SJCRH30 (cell line): ENCODE measurements at regions not wholly inside any gene's neighbourhood (a gene's known extent, or its start where the extent isn't known, plus 50 kb on each side); places are given as distances from the start of the nearest gene placed in this dataset.

Experiments
- DNase-seq, 2 experiments: peaks; one replicate each; pipeline ENCODE4 v3.0.0-alpha.2; 2015 to 2020
- H3K27ac ChIP-seq: fragments of 250-450 bp; sonication (Bioruptor Pico); 2 replicates; pipeline ENCODE4 v1.5.1; 2020; ENCODE audit warnings: mild to moderate bottlenecking, moderate library complexity
- H3K27me3 ChIP-seq: fragments of 250-450 bp; sonication (Bioruptor Pico); 2 replicates; pipeline ENCODE4 v1.5.1; 2020; ENCODE audit warnings: mild to moderate bottlenecking, moderate library complexity
- H3K36me3 ChIP-seq: fragments of 250-450 bp; sonication (Bioruptor Pico); 2 replicates; pipeline ENCODE4 v1.5.1; 2020; ENCODE audit warnings: mild to moderate bottlenecking, moderate library complexity
- H3K4me1 ChIP-seq: fragments of 250-450 bp; sonication (Bioruptor Pico); 2 replicates; pipeline ENCODE4 v1.5.1; 2020; ENCODE audit warnings: mild to moderate bottlenecking, moderate library complexity
- H3K4me3 ChIP-seq: fragments of 250-450 bp; sonication (Bioruptor Pico); 2 replicates; pipeline ENCODE4 v1.5.1; 2020; ENCODE audit warnings: mild to moderate bottlenecking, moderate library complexity
- H3K9me3 ChIP-seq: fragments of 250-450 bp; sonication (Bioruptor Pico); replicated peaks from 2 replicates; pipeline ENCODE4 v1.5.1; 2020; ENCODE audit warnings: mild to moderate bottlenecking, moderate library complexity

DNA sequence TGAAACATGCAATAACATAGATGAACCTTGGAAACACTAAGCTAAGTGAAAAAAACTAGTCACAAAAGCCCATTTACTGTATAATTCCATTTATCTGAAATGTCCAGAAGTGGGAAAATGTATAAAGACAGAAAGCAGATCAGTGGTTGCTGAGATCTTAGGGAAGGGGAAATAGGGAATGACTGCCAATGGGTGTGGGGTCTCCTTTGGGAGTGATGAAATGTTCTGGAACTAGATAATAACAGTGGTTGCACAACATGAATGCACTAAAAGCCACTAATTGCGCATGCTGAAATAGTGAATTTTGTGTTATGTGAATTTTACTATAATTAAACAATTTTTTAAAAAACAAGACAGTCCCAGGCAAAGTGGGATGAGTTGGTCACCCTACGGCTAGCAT lies 472.8 kb downstream of the CCDC171 start:
- no peak for DNase-seq
- no peaks in the 10 kb centered on the region for H3K27me3 ChIP-seq
- H3K4me1 ChIP-seq, result peaks cover 8% of the 10 kb centered on the region
- H3K27ac ChIP-seq, result no peak overlapping the region
- H3K9me3 ChIP-seq, result no peaks in the 10 kb centered on the region
- H3K36me3 ChIP-seq, result no peaks in the 10 kb centered on the region
- H3K4me3 ChIP-seq, result no peak overlapping the region

DNA sequence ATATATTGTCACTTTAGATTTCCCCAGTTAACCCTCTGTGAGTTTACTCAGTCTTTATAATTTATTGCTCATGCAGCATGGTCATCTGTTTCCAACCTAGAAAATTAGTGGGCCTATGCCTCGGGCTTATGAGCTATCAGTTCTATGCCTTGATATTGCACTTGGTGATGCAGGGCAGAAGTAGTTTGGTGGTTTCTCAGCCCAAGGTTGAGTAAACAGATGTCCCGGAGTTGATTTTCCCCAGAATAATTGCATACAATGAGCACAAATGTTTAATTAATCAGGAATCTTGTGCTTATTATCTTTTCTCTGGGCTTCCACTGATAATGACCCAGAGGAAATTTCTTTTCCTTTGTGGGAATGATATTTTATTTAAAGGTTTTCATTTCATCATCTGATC lies 474.0 kb downstream of the CCDC171 start:
- H3K9me3 ChIP-seq, result no peaks in the 10 kb centered on the region
- no peak overlapping the region for H3K4me3 ChIP-seq
- no peaks in the 10 kb centered on the region for H3K27me3 ChIP-seq
- no peaks in the 10 kb centered on the region for H3K36me3 ChIP-seq
- no peak for DNase-seq
- no peak overlapping the region for H3K27ac ChIP-seq
- H3K4me1 ChIP-seq, result peaks cover 21% of the 10 kb centered on the region

DNA sequence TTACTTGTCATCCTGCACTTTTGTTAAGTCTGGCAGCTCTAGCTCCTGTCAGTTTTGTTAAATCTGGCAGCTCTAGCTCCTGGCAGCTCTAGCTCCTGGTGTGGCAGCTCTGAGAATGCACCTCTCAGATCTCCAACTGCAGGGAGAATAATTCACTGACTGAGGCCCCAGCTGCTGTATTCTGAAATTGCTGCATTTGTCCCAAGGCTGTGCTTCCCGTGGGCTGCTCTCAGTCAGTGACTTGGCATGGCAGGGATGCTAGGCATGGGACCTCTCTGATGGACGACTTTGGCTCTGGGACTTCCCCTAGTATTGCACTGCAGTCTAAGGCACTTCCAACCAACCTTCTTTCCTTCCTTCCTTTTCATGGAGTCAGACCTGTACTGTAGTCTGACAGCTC lies 475.7 kb downstream of the CCDC171 start:
- H3K27ac ChIP-seq, result no peak overlapping the region

DNA sequence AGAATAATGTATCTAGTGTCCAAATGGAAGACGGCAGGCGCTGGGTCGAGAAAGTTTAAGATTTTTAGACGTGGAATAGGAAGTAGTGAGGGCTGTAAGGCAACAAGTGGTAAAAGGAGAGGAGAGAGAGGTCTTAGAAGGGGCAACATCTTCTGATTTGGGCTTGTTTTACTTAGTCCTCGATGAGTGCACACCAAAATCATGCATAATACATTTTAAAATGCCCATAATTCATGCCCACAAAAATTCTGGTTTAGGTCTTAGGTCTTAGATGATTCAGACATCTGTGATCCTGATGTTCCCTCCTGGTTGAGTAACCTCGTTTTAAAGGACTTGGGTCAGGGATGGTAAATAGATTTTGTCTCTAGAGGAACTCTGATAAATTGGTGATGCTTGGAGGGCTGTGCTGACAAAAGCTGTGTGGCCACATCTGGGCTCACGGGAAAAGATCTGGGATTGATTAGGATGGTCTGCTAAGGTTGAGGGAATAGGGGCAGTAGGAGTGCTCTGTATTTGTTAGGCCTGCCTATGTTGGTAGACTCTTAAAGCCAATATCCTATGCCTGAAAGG lies 476.3 kb downstream of the CCDC171 start:
- no peaks in the 10 kb centered on the region for H3K36me3 ChIP-seq
- no peaks in the 10 kb centered on the region for H3K27me3 ChIP-seq
- no peak overlapping the region; the same call in 1 of the 2 replicates for H3K27ac ChIP-seq
- peaks cover 24% of the 10 kb centered on the region for H3K4me1 ChIP-seq
- H3K9me3 ChIP-seq, result no peaks in the 10 kb centered on the region
- no peak for DNase-seq
- H3K4me3 ChIP-seq, result no peak overlapping the region

More for the DNA sequence above, 475.7 kb downstream of the CCDC171 start:
- H3K36me3 ChIP-seq, result no peaks in the 10 kb centered on the region
- no peaks in the 10 kb centered on the region for H3K9me3 ChIP-seq
- no peak overlapping the region for H3K4me3 ChIP-seq
- H3K4me1 ChIP-seq, result peaks cover 24% of the 10 kb centered on the region
- no peaks in the 10 kb centered on the region for H3K27me3 ChIP-seq
- no peak for DNase-seq

DNA sequence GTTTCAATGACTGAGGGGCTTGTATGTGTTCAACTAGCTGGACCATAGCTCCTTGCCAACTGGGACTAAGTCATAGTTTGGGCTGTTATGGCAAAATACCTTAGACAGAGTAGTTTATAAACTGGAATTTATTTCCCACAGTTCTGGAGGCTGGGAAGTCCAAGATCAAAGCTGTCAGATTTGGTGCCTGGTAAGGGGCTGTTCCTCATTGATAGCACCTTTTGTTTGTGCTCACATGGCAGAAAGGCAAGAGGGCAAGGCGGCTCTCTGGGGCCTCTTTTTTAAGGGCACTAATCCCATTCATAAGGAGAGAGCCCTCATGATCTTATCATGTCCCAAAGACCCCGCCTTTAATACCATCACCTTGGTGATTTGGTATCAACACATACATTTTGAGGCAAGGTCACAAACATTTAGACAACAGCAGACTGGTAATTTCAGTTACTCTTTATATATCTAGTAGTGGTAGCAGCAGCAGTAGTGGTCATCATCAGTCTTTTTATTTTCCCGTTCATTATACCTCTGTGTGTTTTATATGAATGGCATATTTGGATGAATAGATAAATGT lies 477.0 kb downstream of the CCDC171 start:
- Histone ChIP-seq H3K9me3 (no peaks in the 10 kb centered on the region), H3K36me3 (no peaks in the 10 kb centered on the region), H3K4me3 (no peak overlapping the region), H3K4me1 (peaks cover 24% of the 10 kb centered on the region), H3K27me3 (no peaks in the 10 kb centered on the region), H3K27ac (peak overlapping the region; percentile 57)
- no peak for DNase-seq

DNA sequence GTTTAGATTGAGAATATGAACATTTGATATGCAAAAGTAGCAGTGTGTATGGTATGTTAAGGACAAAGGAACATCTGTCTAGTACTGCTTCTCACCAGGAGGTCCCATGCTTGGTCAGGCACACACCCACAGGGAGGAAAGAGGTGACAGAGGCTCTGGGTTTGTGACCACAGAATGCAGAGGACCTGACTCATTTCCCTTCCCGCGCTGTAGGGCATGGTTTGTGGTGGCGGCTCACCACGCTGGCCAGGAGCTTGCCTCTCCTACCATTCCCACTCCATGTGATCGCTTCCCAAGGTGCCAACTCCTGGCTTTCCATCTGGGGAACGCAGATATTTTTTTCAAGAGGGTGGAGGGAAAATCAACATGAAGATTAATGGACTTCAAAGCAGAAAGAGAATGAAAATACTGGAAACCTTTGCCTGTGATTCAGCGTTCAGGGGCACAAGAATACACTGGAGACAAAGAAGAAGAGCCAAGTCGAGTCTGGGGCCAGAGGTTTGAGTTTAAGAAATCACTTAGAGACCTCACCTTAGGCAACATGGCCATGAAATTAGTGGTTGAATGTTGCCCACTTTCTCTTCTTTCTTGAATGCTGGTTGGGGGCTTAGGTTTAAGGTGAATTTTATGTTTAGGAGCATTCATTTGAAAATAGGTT lies 477.8 kb downstream of the CCDC171 start:
- H3K27me3 ChIP-seq, result no peaks in the 10 kb centered on the region
- H3K27ac ChIP-seq, result peak overlapping the region; percentile 57
- peaks cover 24% of the 10 kb centered on the region for H3K4me1 ChIP-seq
- DNase-seq, result peak; percentile 89
- H3K9me3 ChIP-seq, result no peaks in the 10 kb centered on the region
- H3K4me3 ChIP-seq, result no peak overlapping the region
- no peaks in the 10 kb centered on the region for H3K36me3 ChIP-seq

DNA sequence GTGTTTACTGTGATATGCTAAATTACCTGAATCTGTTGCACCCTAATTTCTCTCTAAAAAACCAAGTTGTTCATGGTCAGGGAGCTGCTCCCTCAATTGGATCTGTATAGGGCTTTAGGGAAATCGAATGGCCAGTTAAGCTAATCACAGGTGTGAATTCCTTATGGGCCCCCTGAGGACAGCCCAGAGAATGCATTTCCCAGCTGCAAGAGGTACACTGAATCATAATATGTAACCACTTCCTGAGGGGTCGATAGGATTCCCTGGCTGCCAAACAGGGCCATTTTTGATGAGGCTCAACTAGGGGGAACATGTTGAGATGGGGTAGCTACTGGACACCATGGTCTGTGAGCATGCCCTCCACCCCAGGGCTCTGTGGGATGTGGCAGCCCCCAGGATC lies 478.6 kb downstream of the CCDC171 start:
- Histone ChIP-seq H3K4me1 (peaks cover 24% of the 10 kb centered on the region), H3K36me3 (no peaks in the 10 kb centered on the region), H3K9me3 (no peaks in the 10 kb centered on the region), H3K27me3 (no peaks in the 10 kb centered on the region), H3K4me3 (no peak overlapping the region), H3K27ac (no peak overlapping the region; the same call in 1 of the 2 replicates)
- DNase-seq, result peak in 1 of 2 experiments; percentile 19

DNA sequence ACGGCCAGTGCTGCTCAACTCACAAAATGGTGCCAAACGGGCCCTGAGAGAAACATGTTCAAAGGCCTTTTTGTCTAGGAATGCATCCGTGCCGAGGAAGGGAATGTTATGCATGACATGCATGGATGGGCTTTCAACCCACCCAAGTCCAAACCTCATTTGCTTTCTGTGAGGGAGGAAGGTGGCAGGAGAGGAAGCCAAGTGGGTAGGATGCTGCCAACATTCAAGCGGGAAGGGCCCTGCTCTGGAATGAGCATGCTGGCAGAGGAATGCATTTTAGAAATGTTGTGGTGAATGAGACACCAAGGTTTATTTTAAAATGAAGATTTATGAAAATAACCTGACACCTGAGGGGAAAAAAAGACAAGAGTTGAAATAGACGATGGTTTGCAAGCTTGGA lies 479.1 kb downstream of the CCDC171 start:
- Histone ChIP-seq H3K4me1 (peaks cover 24% of the 10 kb centered on the region), H3K4me3 (no peak overlapping the region), H3K36me3 (no peaks in the 10 kb centered on the region), H3K9me3 (no peaks in the 10 kb centered on the region), H3K27ac (no peak overlapping the region; the same call in 1 of the 2 replicates), H3K27me3 (no peaks in the 10 kb centered on the region)
- no peak for DNase-seq

DNA sequence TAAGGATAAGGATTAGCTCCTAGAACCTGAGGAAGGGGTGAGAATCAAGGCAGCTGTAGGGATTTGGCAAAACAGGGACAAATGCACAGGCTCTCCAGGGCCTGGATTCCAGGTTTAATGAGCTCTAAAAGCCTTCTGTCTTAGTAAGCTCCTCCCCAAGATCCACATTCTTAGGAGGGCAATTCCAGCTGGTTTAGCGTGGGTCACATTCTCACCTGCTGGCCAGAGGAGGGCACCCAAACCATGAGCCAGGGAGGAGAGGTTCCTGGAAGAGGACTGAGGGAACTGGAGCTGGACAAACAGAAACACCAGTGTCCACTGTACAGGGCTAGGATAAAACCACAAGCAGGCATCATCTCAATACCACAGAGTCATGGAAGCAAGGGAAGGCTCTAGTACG lies 480.0 kb downstream of the CCDC171 start:
- Histone ChIP-seq H3K4me1 (peaks cover 24% of the 10 kb centered on the region), H3K4me3 (no peak overlapping the region), H3K9me3 (no peaks in the 10 kb centered on the region), H3K36me3 (no peaks in the 10 kb centered on the region), H3K27me3 (no peaks in the 10 kb centered on the region), H3K27ac (no peak overlapping the region)
- DNase-seq, result peak; percentile 63 to 66

DNA sequence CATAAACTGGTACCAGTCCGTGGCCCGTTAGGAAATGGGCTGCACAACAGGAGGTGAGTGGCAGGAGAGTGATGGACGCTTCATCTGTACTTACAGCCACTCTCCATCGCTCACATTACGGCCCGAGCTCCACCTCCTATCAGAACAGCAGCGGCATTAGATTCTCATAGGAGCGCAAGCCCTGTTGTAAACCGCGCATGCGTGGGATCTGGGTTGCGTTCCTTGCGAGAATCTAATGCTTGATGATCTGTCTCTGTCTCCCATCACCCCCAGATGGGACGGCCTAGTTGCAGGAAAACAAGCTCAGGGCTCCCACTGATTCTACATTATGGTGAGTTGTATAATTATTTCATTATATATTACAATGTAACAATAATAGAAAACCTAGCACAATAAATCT lies 480.4 kb downstream of the CCDC171 start:
- no peaks in the 10 kb centered on the region for H3K36me3 ChIP-seq
- peaks cover 24% of the 10 kb centered on the region for H3K4me1 ChIP-seq
- DNase-seq, result no peak
- no peak overlapping the region for H3K27ac ChIP-seq
- H3K27me3 ChIP-seq, result no peaks in the 10 kb centered on the region
- no peak overlapping the region for H3K4me3 ChIP-seq
- H3K9me3 ChIP-seq, result no peaks in the 10 kb centered on the region

DNA sequence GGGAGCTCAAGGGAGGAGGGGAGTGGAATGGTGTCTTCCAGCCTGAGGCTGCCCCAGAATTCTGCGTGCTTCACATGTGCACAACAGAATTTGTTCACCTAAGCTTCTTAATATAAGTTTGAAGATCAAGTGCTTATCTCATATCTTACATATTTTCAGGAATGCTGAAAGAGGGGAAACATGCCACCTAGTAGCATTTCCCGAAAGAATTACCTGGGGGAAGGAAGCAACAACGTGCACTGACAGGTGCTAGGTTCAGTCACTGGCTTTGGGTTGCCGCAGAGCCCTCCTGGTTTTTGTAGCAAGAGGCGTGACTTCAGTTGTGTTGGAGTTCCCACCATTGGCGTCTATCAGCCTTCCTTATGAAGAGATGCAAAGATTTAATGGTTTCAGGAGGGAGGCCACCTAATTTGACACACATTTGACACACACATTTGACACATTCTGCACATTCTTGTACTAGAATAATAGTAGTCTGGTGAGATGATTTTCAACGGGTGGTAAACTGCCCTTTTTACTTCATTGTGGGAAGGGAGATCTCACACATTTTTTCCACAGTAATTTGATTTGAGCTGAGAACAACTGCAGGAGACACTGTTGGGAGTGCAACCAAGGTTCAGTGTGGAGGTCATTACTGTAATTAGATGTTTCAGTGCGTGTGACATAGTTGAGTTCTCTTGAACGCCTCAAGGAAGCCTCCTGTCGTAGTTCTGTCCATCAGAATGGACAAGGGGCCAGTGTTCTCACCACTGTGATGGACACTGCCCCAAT lies 481.3 kb downstream of the CCDC171 start:
- no peak for DNase-seq
- Histone ChIP-seq H3K27ac (no peak overlapping the region), H3K4me1 (peaks cover 24% of the 10 kb centered on the region), H3K9me3 (no peaks in the 10 kb centered on the region), H3K4me3 (no peak overlapping the region), H3K36me3 (no peaks in the 10 kb centered on the region), H3K27me3 (no peaks in the 10 kb centered on the region)

DNA sequence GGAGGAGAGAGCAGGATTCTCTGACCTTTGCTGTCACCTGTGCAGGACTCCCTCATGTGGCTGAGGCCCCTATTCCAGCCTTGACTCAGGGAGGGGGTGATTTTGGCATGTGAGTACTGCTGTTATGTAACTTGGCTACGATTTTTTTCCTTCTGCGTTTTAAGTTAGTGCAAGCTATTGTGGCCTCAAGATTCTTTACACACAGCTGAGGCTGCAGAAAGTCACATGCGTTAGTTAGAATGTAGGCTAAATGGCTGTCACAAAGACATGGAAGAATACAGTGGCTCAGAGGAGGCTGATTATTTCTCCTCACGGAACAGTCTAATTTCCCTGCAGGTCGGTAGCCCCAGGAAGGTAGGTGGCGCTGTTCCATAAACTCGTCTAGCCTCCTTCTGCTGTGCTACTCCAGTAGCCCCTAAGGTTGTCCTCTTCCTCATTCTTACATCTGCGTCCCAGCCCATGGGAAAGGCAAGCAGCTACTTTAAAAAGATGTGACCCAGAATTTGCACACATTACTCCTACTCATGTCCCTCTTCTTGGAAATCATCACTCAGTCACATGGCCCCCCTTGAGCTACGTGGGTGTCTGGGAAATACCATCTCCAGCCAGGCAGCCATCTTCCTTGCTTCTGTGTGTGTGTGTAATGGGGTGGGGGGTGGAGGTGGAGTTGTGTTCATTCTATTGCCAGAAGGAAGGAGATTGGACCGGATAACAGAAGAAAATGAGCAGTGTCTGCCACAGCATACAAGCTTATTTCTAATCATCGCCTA lies 486.6 kb downstream of the CCDC171 start:
- Histone ChIP-seq H3K4me1 (peaks cover 10% of the 10 kb centered on the region), H3K27me3 (no peaks in the 10 kb centered on the region), H3K27ac (no peak overlapping the region), H3K4me3 (no peak overlapping the region), H3K36me3 (no peaks in the 10 kb centered on the region), H3K9me3 (no peaks in the 10 kb centered on the region)
- peak in 1 of 2 experiments; percentile 22 for DNase-seq

DNA sequence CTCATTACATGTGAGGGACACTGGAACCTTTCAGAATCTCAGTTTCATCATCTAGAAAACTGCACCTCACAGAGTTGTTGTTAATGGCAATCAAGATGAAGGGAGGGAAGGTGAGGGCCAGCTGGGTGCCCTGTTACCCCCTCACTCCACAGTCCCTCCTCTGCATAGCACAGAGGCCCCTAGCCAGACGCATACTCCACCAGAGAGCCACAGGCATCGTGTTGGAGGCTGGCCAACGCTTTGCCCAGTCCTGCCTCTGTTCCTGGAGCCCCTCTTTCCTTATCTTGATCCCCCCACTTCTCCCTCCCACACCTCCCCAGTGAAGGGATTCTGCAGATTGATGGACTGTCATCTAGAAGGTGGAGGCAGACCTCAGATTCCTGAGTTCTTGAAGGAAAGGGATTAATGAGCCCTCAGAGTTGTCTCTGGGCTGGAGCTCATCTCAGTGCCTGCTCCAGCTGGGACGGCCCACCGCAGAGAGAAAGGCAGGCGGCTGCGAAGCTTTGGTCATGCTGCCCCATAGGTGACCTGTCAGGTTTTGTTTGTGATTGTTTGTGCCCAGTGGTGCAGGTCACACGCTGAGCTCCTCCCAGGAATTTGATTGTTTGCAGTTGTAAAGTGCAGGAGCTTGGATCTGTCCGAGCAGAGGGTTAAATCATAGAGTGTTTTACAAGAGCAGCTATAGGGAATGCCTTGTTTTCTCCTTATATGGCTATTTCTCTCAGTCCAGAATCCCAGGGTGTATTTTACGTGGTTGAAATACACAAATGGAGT lies 487.3 kb downstream of the CCDC171 start:
- DNase-seq, result no peak
- Histone ChIP-seq H3K9me3 (no peaks in the 10 kb centered on the region), H3K36me3 (no peaks in the 10 kb centered on the region), H3K4me3 (no peak overlapping the region), H3K4me1 (peaks cover 16% of the 10 kb centered on the region), H3K27ac (no peak overlapping the region), H3K27me3 (no peaks in the 10 kb centered on the region)
